ENCODE measurements at regions not wholly inside any gene's neighbourhood (a gene's known extent, or its start where the extent isn't known, plus 50 kb on each side); places are given as distances from the start of the nearest gene placed in this dataset.
"Not testable (repeated sequence)": the region's sequence is repeated elsewhere in the genome, so short reads cannot be mapped to it uniquely, and the experiment has no call there.

- DNase-seq: peak; percentile 92
These were observed 102.7 kb upstream of the RBPJ start for GRCh38 chr4:26217961-26218676.

GRCh38 chr4:26218677-26219605, 101.9 kb upstream of the RBPJ start:
- peak; percentile 74 for DNase-seq

GRCh38 chr4:26220696-26221095, 100.1 kb upstream of the RBPJ start:
- no peak for DNase-seq

- no peak for DNase-seq
These were observed 97.7 kb upstream of the RBPJ start for GRCh38 chr4:26223155-26223554.

GRCh38 chr4:26226629-26227376, 94.0 kb upstream of the RBPJ start:
- DNase-seq: no peak

GRCh38 chr4:26227601-26228229, 93.1 kb upstream of the RBPJ start:
- no peak for DNase-seq

GRCh38 chr4:26228883-26229282, 91.9 kb upstream of the RBPJ start:
- no peak for DNase-seq

GRCh38 chr4:26229974-26230373, 90.8 kb upstream of the RBPJ start:
- no peak for DNase-seq

- no peak for DNase-seq
These were observed 87.5 kb upstream of the RBPJ start for GRCh38 chr4:26233350-26233749.

GRCh38 chr4:26235500-26235899, 85.3 kb upstream of the RBPJ start:
- DNase-seq: peak; percentile 86

GRCh38 chr4:26237916-26238315, 82.9 kb upstream of the RBPJ start:
- DNase-seq: no peak

GRCh38 chr4:26238426-26238777, 82.4 kb upstream of the RBPJ start:
- no peak for DNase-seq

- DNase-seq: peak; percentile 13
These were observed 81.8 kb upstream of the RBPJ start for GRCh38 chr4:26238778-26239679.

GRCh38 chr4:26239801-26240200, 81.0 kb upstream of the RBPJ start:
- no peak for DNase-seq

- DNase-seq: no peak
These were observed 79.6 kb upstream of the RBPJ start for GRCh38 chr4:26241179-26241578.

- no peak for DNase-seq
These were observed 78.4 kb upstream of the RBPJ start for GRCh38 chr4:26242451-26242850.

GRCh38 chr4:26244138-26244537, 76.7 kb upstream of the RBPJ start:
- not testable (repeated sequence) for DNase-seq

- no peak for DNase-seq
These were observed 72.2 kb upstream of the RBPJ start for GRCh38 chr4:26248647-26249046.

- no peak for DNase-seq
These were observed 68.3 kb upstream of the RBPJ start for GRCh38 chr4:26252349-26253025.

GRCh38 chr4:26253968-26254367, 66.8 kb upstream of the RBPJ start:
- no peak for DNase-seq

- DNase-seq: no peak
These were observed 64.8 kb upstream of the RBPJ start for GRCh38 chr4:26255989-26256388.
